ENCODE measurements at regions not wholly inside any gene's neighbourhood (a gene's known extent, or its start where the extent isn't known, plus 50 kb on each side); places are given as distances from the start of the nearest gene placed in this dataset.

- TF ChIP-seq CTCF (IDR thresholded peaks at IDR 0.05; ENCODE audit: extremely low read depth in 1 of 2, insufficient read depth in 1 of 2, low read depth in 1 of 2, low read length in 2 of 2), result no peak
- no peak for TF ChIP-seq POLR2AphosphoS5 (IDR thresholded peaks at IDR 0.05; ENCODE audit: insufficient read depth, low read depth, low read length)
- TF ChIP-seq JUN (IDR thresholded peaks at IDR 0.05; ENCODE audit: borderline replicate concordance, insufficient read depth, insufficient read length, low read depth), result no peak
- no peak for TF ChIP-seq POLR2A (IDR thresholded peaks at IDR 0.05; ENCODE audit: low read depth, low read length)
- TF ChIP-seq, protein P1, sequence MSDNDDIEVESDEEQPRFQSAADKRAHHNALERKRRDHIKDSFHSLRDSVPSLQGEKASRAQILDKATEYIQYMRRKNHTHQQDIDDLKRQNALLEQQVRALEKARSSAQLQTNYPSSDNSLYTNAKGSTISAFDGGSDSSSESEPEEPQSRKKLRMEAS (IDR thresholded peaks at IDR 0.05; ENCODE audit: insufficient read depth, insufficient read length), result no peak
- no peak for TF ChIP-seq EZH2 (IDR thresholded peaks at IDR 0.05; ENCODE audit: borderline replicate concordance, low read depth, low read length, severe bottlenecking)
These were observed 58.0 kb upstream of the CHST1 start for GRCh38 chr11:45723397-45723796.

All from endothelial cell of umbilical vein (primary cell).